ENCODE measurements at regions not wholly inside any gene's neighbourhood (a gene's known extent, or its start where the extent isn't known, plus 50 kb on each side); places are given as distances from the start of the nearest gene placed in this dataset.

DNA sequence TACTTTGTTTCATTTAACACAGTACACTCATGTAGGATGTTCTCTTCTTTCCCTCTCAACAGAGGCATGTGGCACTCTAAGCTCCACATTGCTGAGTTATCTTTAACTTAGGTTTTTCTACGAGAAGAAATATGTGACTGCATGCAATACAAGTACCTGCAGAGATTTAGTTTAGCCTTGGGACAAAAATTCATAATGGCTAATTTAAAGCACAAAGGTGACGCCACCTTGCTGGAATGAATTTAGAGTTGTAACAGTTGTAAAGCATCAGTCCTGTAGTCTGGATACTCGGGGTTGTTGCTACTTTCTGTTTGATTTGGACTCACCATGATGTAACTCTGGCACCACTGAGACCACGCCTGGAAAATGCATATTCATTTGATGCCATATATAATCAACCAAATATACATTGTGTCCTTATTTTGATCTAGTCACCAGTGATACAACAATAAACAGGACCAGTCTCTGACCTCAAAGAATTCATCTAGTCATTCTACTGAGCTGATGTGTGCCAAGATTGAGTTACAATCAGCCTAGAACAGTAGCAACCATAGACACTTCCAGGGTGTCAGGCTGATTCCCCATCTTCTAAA is 451.0 kb upstream of the ZFP42 start:
- Histone ChIP-seq H3K27me3 (ENCODE audit: control insufficient read depth, insufficient read depth, low read length) (no peaks in the 10 kb centered on the region), H3K4me3 (ENCODE audit: low read depth, low read length) (no peak overlapping the region), H3K36me3 (ENCODE audit: control insufficient read depth, insufficient read depth, low read length) (no peaks in the 10 kb centered on the region)
- DNase-seq (ENCODE audit: low read depth): no peak
- TF ChIP-seq, protein P1, sequence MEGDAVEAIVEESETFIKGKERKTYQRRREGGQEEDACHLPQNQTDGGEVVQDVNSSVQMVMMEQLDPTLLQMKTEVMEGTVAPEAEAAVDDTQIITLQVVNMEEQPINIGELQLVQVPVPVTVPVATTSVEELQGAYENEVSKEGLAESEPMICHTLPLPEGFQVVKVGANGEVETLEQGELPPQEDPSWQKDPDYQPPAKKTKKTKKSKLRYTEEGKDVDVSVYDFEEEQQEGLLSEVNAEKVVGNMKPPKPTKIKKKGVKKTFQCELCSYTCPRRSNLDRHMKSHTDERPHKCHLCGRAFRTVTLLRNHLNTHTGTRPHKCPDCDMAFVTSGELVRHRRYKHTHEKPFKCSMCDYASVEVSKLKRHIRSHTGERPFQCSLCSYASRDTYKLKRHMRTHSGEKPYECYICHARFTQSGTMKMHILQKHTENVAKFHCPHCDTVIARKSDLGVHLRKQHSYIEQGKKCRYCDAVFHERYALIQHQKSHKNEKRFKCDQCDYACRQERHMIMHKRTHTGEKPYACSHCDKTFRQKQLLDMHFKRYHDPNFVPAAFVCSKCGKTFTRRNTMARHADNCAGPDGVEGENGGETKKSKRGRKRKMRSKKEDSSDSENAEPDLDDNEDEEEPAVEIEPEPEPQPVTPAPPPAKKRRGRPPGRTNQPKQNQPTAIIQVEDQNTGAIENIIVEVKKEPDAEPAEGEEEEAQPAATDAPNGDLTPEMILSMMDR (IDR thresholded peaks at IDR 0.05; ENCODE audit: insufficient read depth, low read depth, low read length): no peak
- CTCF ChIA-PET: interaction anchor here (1.3 kb wide), 1 partner anchor 62 kb away, joined by 4 read pairs; no protein-coding TSS in a partner anchor
- POLR2A ChIA-PET: no interaction called here

DNA sequence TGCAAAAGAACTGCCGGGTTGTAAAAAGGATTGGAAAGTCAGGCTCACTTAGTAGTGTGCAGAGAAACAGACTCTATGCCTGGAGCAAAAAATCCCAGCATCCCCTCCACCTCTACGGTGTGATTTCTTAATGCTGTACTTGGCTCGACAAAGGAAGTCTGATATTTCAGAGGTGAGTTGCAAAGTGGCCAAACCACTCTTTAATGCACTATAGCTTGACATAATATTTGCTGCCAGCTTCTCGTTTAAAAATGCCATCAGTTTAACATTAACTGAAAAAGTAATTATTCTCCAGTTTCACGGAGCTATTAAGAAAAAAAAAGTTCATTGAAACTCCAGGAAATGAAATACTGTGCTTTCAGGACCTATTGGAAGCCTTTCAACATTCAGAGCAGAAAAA is 448.3 kb upstream of the ZFP42 start:
- Histone ChIP-seq H3K4me3 (ENCODE audit: low read depth, low read length) (no peak overlapping the region), H3K27me3 (ENCODE audit: control insufficient read depth, insufficient read depth, low read length) (no peaks in the 10 kb centered on the region), H3K36me3 (ENCODE audit: control insufficient read depth, insufficient read depth, low read length) (no peaks in the 10 kb centered on the region)
- TF ChIP-seq, protein P1 (IDR thresholded peaks at IDR 0.05; ENCODE audit: insufficient read depth, low read depth, low read length): no peak
- ChIA-PET POLR2A (no interaction called here), CTCF (no interaction called here)
- no peak for DNase-seq (ENCODE audit: low read depth)

DNA sequence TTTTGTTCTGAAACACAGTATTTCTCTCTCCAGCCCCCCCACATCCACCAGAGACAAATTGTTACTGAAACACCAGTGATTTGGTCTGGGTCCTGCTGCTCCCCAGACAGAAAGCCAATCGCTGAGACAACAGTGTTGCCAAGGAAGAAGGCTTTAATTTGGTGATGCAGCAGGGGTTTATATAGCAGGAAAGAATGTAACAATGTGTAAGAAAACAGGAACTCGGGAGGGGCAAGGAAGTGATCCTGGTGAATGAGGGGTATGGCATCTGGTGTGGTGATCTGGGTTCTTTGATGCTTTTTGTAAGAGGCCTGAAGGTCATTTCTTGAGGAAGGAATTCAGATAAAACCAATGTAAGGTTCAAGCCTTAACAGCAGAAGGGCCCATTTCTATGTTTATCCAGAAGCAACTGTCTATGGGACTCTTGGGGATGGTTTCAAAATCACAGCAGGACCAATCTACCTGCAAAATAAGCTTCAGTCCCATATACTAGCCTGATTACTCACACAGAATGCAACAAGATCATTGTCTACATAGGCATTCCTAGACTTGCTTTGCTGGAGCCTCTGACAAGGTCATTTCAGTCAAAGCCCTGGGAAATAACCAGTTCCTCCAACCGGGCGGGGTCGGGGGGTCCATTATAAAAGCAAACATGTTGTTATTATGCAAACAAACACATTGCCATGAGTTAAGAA is 445.2 kb upstream of the ZFP42 start:
- H3K36me3 ChIP-seq (ENCODE audit: control insufficient read depth, insufficient read depth, low read length): no peaks in the 10 kb centered on the region
- no peak overlapping the region for H3K4me3 ChIP-seq (ENCODE audit: low read depth, low read length)
- POLR2A ChIA-PET: interaction anchor here (0.6 kb wide), 1 partner anchor 22 kb away, joined by 3 read pairs; no protein-coding TSS in a partner anchor
- no peak for DNase-seq (ENCODE audit: low read depth)
- TF ChIP-seq, protein P1 (IDR thresholded peaks at IDR 0.05; ENCODE audit: insufficient read depth, low read depth, low read length): no peak
- no peaks in the 10 kb centered on the region for H3K27me3 ChIP-seq (ENCODE audit: control insufficient read depth, insufficient read depth, low read length)
- CTCF ChIA-PET: no interaction called here

DNA sequence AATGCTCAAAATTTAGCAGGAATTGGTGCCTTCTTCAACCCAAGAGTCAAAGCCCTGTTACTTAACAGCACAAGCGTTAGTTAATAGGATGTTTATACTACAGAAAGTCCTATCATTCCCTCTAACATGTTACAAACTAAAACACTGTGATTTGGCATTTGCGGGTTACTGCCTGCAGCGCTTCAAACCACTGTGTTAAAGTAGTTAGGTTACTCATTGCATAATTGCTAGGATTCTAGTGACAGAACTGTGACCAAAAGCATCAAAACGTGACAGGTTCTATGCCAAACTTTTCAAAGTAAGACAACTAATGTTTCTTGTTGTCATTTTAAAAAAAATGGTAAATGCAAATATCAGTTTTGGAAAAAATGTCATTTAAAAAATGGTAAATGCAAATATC is 442.8 kb upstream of the ZFP42 start:
- Histone ChIP-seq H3K27me3 (ENCODE audit: control insufficient read depth, insufficient read depth, low read length) (no peaks in the 10 kb centered on the region), H3K4me3 (ENCODE audit: low read depth, low read length) (no peak overlapping the region), H3K36me3 (ENCODE audit: control insufficient read depth, insufficient read depth, low read length) (no peaks in the 10 kb centered on the region)
- CTCF ChIA-PET: no interaction called here
- DNase-seq (ENCODE audit: low read depth): no peak
- POLR2A ChIA-PET: no interaction called here
- TF ChIP-seq, protein P1 (IDR thresholded peaks at IDR 0.05; ENCODE audit: insufficient read depth, low read depth, low read length): no peak

DNA sequence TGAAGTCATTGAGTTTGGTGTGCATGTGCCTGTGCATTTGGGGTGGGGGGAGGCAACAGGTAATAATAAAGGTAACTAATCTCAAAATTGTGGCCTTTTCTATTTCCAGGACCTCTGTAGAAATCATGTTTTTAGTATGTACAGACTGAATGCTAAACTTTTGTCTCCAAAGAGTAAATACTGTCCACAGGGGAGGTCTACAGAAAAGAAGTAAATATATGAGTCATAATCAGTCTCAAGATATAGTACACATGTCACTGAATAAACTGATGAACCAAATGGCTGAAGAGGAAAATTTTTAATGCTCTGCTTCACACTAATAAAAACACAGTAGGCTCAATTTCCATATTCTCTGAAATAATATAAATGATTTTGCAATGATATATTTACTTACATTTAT is 440.4 kb upstream of the ZFP42 start:
- Histone ChIP-seq H3K27me3 (ENCODE audit: control insufficient read depth, insufficient read depth, low read length) (no peaks in the 10 kb centered on the region), H3K36me3 (ENCODE audit: control insufficient read depth, insufficient read depth, low read length) (no peaks in the 10 kb centered on the region), H3K4me3 (ENCODE audit: low read depth, low read length) (no peak overlapping the region)
- DNase-seq (ENCODE audit: low read depth): no peak
- ChIA-PET POLR2A (no interaction called here), CTCF (no interaction called here)
- TF ChIP-seq, protein P1 (IDR thresholded peaks at IDR 0.05; ENCODE audit: insufficient read depth, low read depth, low read length): no peak

All from BJ (cell line).